ENCODE measurements at regions not wholly inside any gene's neighbourhood (a gene's known extent, or its start where the extent isn't known, plus 50 kb on each side); places are given as distances from the start of the nearest gene placed in this dataset.

DNA sequence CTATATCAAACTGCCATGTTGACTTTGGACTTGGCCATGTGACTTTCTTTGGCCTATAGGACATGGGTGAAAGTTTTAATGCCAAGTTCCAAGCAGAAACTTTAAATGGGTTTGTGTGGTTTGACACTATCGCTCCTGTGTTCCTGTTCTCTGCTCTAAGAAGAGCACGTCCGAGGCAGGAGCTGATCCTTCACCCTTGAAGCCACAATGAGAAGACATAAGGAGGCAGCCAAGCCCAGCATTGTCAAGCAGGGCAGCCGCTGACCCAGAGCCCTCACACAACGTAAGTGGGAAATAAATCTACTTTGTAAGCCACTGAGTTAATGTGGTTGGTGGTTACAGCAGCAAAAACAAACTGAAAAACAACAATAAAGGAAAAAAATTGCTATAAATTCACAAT is 422.4 kb downstream of the PID1 start:
- Histone ChIP-seq H3K27ac (replicated peaks) (no peak overlapping the region), H3K27me3 (ENCODE audit: insufficient read depth, poor library complexity, severe bottlenecking) (no peaks in the 10 kb centered on the region), H3K4me3 (replicated peaks; ENCODE audit: insufficient read depth, low read length) (no peak overlapping the region)
- TF ChIP-seq, protein P1, sequence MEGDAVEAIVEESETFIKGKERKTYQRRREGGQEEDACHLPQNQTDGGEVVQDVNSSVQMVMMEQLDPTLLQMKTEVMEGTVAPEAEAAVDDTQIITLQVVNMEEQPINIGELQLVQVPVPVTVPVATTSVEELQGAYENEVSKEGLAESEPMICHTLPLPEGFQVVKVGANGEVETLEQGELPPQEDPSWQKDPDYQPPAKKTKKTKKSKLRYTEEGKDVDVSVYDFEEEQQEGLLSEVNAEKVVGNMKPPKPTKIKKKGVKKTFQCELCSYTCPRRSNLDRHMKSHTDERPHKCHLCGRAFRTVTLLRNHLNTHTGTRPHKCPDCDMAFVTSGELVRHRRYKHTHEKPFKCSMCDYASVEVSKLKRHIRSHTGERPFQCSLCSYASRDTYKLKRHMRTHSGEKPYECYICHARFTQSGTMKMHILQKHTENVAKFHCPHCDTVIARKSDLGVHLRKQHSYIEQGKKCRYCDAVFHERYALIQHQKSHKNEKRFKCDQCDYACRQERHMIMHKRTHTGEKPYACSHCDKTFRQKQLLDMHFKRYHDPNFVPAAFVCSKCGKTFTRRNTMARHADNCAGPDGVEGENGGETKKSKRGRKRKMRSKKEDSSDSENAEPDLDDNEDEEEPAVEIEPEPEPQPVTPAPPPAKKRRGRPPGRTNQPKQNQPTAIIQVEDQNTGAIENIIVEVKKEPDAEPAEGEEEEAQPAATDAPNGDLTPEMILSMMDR (IDR thresholded peaks at IDR 0.05; ENCODE audit: insufficient read depth, low read length) = no peak
- TF ChIP-seq, protein P2, sequence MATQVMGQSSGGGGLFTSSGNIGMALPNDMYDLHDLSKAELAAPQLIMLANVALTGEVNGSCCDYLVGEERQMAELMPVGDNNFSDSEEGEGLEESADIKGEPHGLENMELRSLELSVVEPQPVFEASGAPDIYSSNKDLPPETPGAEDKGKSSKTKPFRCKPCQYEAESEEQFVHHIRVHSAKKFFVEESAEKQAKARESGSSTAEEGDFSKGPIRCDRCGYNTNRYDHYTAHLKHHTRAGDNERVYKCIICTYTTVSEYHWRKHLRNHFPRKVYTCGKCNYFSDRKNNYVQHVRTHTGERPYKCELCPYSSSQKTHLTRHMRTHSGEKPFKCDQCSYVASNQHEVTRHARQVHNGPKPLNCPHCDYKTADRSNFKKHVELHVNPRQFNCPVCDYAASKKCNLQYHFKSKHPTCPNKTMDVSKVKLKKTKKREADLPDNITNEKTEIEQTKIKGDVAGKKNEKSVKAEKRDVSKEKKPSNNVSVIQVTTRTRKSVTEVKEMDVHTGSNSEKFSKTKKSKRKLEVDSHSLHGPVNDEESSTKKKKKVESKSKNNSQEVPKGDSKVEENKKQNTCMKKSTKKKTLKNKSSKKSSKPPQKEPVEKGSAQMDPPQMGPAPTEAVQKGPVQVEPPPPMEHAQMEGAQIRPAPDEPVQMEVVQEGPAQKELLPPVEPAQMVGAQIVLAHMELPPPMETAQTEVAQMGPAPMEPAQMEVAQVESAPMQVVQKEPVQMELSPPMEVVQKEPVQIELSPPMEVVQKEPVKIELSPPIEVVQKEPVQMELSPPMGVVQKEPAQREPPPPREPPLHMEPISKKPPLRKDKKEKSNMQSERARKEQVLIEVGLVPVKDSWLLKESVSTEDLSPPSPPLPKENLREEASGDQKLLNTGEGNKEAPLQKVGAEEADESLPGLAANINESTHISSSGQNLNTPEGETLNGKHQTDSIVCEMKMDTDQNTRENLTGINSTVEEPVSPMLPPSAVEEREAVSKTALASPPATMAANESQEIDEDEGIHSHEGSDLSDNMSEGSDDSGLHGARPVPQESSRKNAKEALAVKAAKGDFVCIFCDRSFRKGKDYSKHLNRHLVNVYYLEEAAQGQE (IDR thresholded peaks at IDR 0.05; ENCODE audit: insufficient replicate concordance, low read depth) = no peak
- TF ChIP-seq SPI1 (IDR thresholded peaks at IDR 0.05; ENCODE audit: borderline replicate concordance, low read depth) (no peak), POLR2AphosphoS5 (IDR thresholded peaks at IDR 0.05; ENCODE audit: low read depth) (no peak), GABPA (IDR thresholded peaks at IDR 0.05; ENCODE audit: low read depth) (no peak)
- no peak for DNase-seq (ENCODE audit: low read depth in 1 of 2, low spot score in 1 of 2)

- Histone ChIP-seq H3K27me3 (ENCODE audit: insufficient read depth, poor library complexity, severe bottlenecking) (no peaks in the 10 kb centered on the region), H3K27ac (replicated peaks) (no peak overlapping the region), H3K4me3 (replicated peaks; ENCODE audit: insufficient read depth, low read length) (no peak overlapping the region)
- no peak for DNase-seq (ENCODE audit: low read depth in 1 of 2, low spot score in 1 of 2)
- TF ChIP-seq POLR2AphosphoS5 (IDR thresholded peaks at IDR 0.05; ENCODE audit: low read depth) (no peak), GABPA (IDR thresholded peaks at IDR 0.05; ENCODE audit: low read depth) (no peak), SPI1 (IDR thresholded peaks at IDR 0.05; ENCODE audit: borderline replicate concordance, low read depth) (no peak)
- TF ChIP-seq, protein P2 (IDR thresholded peaks at IDR 0.05; ENCODE audit: insufficient replicate concordance, low read depth) = no peak
Measured at GRCh38 chr2:228847684-228848083, 423.4 kb downstream of the PID1 start.

DNA sequence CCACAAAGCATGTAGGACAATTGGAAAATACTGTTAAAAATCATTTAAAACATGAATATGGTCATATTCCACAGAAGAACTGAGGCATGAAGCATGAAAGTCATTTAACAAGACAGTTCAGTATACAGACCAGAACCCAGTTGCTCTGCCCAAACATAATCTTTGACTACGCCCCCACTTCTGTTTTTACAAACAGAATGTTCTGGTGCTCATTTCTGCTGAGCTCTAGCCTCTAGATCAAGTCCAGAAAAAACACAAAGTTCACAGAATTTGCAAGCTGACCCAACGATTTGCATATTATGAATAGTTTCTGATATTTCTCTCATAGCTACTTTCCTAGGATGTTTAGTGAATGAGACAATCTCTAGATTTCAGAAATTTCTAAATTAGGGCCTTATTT is 424.9 kb downstream of the PID1 start:
- H3K27me3 ChIP-seq (ENCODE audit: insufficient read depth, poor library complexity, severe bottlenecking) = no peaks in the 10 kb centered on the region
- H3K27ac ChIP-seq (replicated peaks) = no peak overlapping the region
- TF ChIP-seq POLR2AphosphoS5 (IDR thresholded peaks at IDR 0.05; ENCODE audit: low read depth) = no peak
- TF ChIP-seq, protein P2 (IDR thresholded peaks at IDR 0.05; ENCODE audit: insufficient replicate concordance, low read depth) = no peak
- no peak for DNase-seq (ENCODE audit: low read depth in 1 of 2, low spot score in 1 of 2)
- H3K4me3 ChIP-seq (replicated peaks; ENCODE audit: insufficient read depth, low read length) = no peak overlapping the region

- no peak overlapping the region for H3K4me3 ChIP-seq (replicated peaks; ENCODE audit: insufficient read depth, low read length)
- no peak overlapping the region for H3K27ac ChIP-seq (replicated peaks)
- no peak for DNase-seq (ENCODE audit: low read depth in 1 of 2, low spot score in 1 of 2)
- no peaks in the 10 kb centered on the region for H3K27me3 ChIP-seq (ENCODE audit: insufficient read depth, poor library complexity, severe bottlenecking)
- TF ChIP-seq, protein P2 (IDR thresholded peaks at IDR 0.05; ENCODE audit: insufficient replicate concordance, low read depth) = no peak
- no peak for TF ChIP-seq POLR2AphosphoS5 (IDR thresholded peaks at IDR 0.05; ENCODE audit: low read depth)
- no peak for TF ChIP-seq SPI1 (IDR thresholded peaks at IDR 0.05; ENCODE audit: borderline replicate concordance, low read depth)
- TF ChIP-seq, protein P1 (IDR thresholded peaks at IDR 0.05; ENCODE audit: insufficient read depth, low read length) = no peak
- TF ChIP-seq GABPA (IDR thresholded peaks at IDR 0.05; ENCODE audit: low read depth) = no peak
Measured at GRCh38 chr2:228845162-228845925, 425.7 kb downstream of the PID1 start.

Measured in HL-60 (cell line).